Upper lobe of left lung (tissue), 4 donors: ENCODE measurements at regions not wholly inside any gene's neighbourhood (a gene's known extent, or its start where the extent isn't known, plus 50 kb on each side); places are given as distances from the start of the nearest gene placed in this dataset.
"Not testable (repeated sequence)": the region's sequence is repeated elsewhere in the genome, so short reads cannot be mapped to it uniquely, and the experiment has no call there.

Source experiments
- CTCF ChIP-seq, 6 experiments: fragments of 450-650 bp in 4 of 6; fragments of 200-600 bp in 2 of 6; sonication (generic) in 2 of 6; IDR thresholded peaks; one replicate each; pipeline ENCODE4 v1.5.1; 2016 to 2019; ENCODE audit warnings: antibody characterized with exemption in 6 of 6
- POLR2A ChIP-seq, 4 donors: fragments of 450-650 bp; IDR thresholded peaks; one replicate each; pipeline ENCODE4 v1.5.1; 2016 to 2017; ENCODE audit warnings: antibody characterized with exemption in 4 of 4, mild to moderate bottlenecking in 2 of 4
- POLR2AphosphoS5 ChIP-seq, 2 donors: sonication (generic); formaldehyde crosslinking; IDR thresholded peaks; one replicate each; pipeline ENCODE4 v1.5.1; 2017; ENCODE audit warnings: antibody characterized with exemption in 2 of 2

GRCh38 chr17:26883878-26884740, 409.8 kb upstream of the WSB1 start:
- TF ChIP-seq CTCF, POLR2A, POLR2AphosphoS5 (IDR thresholded peaks at IDR 0.05): not testable (repeated sequence)
